Cerebellar nuclear complex (tissue), 1 donor: ENCODE measurements at regions not wholly inside any gene's neighbourhood (a gene's known extent, or its start where the extent isn't known, plus 50 kb on each side); places are given as distances from the start of the nearest gene placed in this dataset.

ENCODE experiments used
- DNase-seq, 2 experiments: peaks; one replicate each; lab custom pipeline; 2025; lab: John Stamatoyannopoulos, UW

- DNase-seq = no peak
These were observed 197.3 kb downstream of the PTEN start for GRCh38 chr10:88060762-88061161.

GRCh38 chr10:88062385-88062784, 199.0 kb downstream of the PTEN start:
- no peak for DNase-seq

- DNase-seq = no peak
These were observed 199.5 kb downstream of the PTEN start for GRCh38 chr10:88062798-88063472.

GRCh38 chr10:88063861-88064557, 200.6 kb downstream of the PTEN start:
- DNase-seq = no peak

DNA sequence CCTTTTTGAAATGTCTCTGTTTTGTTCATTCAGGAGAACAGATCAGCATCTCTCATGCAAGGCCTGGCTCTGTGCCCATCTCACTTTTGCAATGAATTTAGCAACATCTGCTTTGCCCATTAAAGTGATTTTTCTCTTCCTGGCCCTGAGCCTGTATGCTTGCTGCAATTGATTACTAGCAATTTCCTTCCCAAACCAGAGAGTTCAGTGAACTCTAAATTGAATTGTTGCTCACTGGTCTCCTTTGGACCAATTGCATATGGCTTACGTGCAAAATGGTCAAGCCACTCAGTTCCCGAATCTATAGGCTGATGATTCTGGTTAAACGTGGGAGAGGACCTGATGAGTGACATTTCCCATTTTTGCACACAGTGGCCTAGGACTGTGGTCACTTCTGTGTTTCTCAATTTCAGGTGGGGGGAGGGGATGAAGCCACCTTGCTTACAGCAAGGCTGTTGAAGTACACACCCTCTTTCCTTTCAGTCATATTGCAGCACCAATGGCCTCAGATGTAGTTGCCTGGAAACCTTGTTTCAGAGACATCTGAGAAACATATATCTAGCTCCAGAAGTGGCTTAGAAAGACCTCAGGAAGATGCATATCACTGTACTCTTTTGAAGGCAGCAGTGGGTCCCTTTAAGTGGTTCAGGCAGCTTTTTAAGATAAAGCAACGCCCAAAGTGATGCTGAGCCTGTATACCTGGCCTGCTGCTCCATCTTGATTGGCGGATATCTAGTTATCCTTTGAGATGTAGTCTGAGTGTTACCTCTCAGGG, 201.4 kb downstream of the PTEN start:
- no peak for DNase-seq

DNA sequence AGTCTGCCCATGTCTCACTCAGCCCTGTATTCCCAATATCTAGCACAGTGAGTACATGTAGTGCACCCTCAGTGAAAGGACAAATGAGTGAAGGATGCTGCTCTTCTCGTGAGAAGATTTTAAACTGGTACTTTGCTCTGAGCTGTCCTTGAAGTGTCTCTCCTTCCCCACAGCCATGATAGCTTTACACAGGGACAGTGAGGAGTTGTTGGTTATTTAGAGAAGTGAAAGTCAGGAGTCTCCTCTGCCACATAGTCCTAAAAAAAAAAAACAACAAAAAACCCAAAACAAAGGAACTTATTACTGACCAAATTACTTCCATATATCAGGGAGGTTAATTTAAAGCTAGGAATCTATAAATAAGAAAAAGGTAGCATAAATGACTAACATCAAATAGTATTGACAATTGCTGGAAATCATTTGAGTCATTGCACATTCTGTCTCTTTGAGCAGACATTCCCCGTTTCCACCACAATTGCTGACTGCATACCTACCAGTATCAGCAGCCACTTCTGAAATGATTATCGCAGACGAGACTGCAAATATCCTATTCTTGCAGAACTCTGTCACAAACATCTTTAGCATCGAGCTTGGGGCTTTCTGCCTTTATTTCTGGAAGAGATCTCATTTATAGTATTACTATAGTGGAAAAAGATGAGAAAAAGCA, 202.1 kb downstream of the PTEN start:
- no peak for DNase-seq

DNA sequence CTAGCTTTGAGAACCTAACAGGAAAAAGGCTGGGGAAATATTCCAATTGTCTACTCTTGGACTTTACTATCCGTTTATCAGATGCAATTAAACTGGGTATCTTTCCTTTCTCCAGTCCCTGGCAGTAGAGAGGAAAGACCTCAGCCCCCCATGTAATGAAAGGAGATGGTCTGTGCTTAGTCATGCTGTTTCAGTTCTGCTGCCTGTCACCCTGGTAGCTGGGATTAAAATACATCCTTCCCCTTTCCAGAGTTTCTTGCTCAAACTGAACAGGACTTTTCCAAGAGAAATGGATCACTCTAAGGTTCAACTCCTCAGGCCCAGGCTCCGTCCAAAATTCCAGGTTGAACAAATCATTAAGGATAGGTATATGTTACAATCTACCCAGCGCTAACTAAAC, 202.9 kb downstream of the PTEN start:
- no peak for DNase-seq

GRCh38 chr10:88066876-88067275, 203.5 kb downstream of the PTEN start:
- no peak for DNase-seq

- no peak for DNase-seq
These were observed 204.3 kb downstream of the PTEN start for GRCh38 chr10:88067737-88068136.

DNA sequence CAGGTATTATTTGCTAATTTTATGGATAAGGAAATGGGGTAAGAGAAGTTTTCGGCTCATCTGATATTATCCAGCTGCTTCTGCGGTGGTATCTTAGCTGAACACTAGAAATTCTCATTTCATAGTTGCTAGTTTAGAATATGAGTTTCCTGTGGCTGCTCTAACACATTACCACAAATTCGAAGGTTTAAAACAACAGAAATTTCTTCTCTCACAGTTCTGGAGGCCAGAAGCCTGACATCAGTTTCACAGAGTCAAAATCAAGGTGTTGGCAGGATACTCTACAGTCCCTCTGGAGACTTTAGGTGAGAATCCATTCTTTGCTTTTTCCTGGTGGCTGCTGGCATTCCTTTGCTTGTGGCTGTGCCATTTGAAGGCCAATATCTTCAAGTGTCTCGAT, 205.9 kb downstream of the PTEN start:
- no peak for DNase-seq

- DNase-seq = no peak
These were observed 206.9 kb downstream of the PTEN start for GRCh38 chr10:88070080-88070880.

DNA sequence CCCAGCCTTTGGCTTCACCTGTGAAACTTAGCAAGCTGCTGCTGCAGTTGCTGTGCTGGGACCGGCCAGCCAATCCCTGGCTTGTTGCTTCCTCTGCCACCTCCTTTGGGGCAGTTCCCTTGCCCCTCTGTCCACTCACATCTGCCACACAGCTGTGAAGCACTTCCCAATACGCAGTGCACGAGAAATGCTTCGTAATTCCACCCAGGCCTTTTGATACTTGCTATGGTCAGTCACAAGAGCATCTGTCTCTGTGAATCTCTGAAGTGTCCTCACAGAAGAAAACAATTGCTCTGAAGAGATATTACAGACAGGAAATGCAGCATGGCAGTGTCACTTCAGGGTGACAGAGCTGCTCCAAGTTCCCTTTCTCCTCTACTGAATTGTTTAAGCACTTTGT, 208.5 kb downstream of the PTEN start:
- no peak for DNase-seq

GRCh38 chr10:88073682-88074081, 210.3 kb downstream of the PTEN start:
- no peak for DNase-seq

DNA sequence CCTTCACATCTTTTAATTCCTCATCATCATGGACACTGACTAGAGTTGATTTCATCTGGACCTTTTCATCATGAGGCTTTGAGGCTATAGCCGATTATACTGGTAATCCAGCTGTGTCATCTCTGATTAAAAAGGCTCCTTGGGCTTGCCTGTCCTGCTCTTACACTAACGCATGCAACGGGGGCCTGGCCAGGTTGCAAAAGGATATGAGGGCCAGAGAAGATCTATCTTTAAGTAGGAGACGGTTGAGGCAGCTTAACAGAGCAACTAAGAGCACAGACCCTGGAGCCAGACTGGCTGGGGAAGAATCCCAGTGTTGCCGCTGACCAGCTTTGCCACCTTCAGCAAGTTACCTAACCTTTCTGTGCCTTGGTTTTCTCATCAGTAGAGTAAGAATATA, 211.5 kb downstream of the PTEN start:
- no peak for DNase-seq

- DNase-seq = no peak
These were observed 212.8 kb downstream of the PTEN start for GRCh38 chr10:88076027-88076880.

GRCh38 chr10:88077977-88078376, 214.6 kb downstream of the PTEN start:
- DNase-seq = no peak

GRCh38 chr10:88080213-88080612, 216.8 kb downstream of the PTEN start:
- DNase-seq = no peak

DNA sequence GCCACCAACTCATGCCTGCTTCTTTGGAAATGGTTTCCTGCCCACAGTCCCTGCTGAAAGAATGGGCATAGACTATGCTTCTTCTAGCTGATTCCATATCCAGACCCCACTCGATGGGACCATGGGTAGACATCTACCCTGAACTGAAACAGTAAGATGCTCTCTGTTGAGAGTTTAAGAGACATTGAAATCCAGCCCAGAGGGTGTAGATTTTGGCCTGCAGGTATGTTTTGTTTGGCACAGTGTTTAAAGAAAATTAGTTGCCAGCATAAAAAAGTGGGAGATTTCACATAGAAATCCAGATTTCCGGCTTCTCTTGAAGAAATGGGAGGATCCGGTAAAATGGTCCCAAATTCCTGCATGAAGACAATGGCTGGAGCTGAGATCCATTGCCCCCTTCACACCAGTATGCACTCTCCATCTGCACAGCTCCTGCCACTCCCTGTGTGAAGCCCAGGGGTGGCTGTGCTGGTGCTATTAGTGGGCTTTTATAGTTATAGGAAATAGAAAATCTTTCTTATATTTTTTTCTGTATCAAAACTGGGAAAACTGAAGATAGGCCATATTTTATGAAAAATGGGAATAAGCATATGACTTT, 218.1 kb downstream of the PTEN start:
- DNase-seq = no peak

DNA sequence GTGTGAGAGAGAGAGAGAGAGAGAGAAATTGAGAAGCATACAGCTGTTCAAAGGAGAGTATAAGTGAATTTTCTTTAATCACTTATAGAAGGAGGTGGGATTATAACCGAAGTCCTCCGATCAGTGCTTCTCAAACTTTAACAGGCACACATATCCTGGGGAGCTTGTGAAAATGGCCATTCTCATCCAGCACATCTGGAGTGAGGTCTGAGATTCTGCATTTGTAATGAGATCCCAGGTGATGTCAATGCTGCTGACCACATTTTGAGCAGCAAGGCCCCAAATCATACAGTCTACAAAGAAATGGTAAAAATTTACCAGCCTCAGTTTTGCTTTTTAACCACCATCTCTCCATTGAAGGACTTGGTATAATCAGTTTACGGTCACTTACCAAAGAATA, 219.0 kb downstream of the PTEN start:
- no peak for DNase-seq
